ENCODE measurements at regions not wholly inside any gene's neighbourhood (a gene's known extent, or its start where the extent isn't known, plus 50 kb on each side); places are given as distances from the start of the nearest gene placed in this dataset.

DNA sequence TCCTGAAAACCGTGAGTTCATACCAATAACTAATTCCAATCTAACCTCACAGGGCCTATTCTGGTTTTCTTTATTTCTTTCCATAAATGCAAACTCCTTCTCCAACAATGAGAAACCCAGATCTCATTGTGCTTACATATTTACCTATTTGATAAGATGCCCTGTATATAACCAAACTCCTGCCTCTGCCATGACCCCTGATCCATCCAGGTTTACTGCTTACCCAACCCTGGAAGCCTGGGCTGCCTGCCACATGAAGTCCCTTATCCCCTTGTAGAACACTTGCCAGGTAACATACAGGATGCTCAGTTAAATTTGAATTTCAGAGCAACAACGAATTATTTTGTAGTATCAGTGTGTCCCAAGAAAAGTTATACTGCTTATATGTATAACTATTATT, 766.1 kb downstream of the LTN1 start:
- TF ChIP-seq, protein P1, sequence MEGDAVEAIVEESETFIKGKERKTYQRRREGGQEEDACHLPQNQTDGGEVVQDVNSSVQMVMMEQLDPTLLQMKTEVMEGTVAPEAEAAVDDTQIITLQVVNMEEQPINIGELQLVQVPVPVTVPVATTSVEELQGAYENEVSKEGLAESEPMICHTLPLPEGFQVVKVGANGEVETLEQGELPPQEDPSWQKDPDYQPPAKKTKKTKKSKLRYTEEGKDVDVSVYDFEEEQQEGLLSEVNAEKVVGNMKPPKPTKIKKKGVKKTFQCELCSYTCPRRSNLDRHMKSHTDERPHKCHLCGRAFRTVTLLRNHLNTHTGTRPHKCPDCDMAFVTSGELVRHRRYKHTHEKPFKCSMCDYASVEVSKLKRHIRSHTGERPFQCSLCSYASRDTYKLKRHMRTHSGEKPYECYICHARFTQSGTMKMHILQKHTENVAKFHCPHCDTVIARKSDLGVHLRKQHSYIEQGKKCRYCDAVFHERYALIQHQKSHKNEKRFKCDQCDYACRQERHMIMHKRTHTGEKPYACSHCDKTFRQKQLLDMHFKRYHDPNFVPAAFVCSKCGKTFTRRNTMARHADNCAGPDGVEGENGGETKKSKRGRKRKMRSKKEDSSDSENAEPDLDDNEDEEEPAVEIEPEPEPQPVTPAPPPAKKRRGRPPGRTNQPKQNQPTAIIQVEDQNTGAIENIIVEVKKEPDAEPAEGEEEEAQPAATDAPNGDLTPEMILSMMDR (conservative IDR thresholded peaks at IDR 0.05; ENCODE audit: low read depth in 2 of 2): no peak
- TF ChIP-seq EZH2 (IDR thresholded peaks at IDR 0.05; ENCODE audit: low read depth, unreplicated experiment): no peak

All from GM23338 (cell line).